GM12878 (cell line): ENCODE measurements at regions not wholly inside any gene's neighbourhood (a gene's known extent, or its start where the extent isn't known, plus 50 kb on each side); places are given as distances from the start of the nearest gene placed in this dataset.

Experiments
- ASH2L ChIP-seq: fragments of 300-600, 200-600 bp; sonication (generic); IDR thresholded peaks from 2 replicates; pipeline ENCODE4 v1.6.1; 2017; ENCODE audit warnings: low read depth, mild to moderate bottlenecking, borderline replicate concordance
- CREM ChIP-seq: IDR thresholded peaks from 2 replicates; pipeline ENCODE4 v1.6.1; 2014; ENCODE audit warnings: antibody characterized with exemption, low read depth
- CTCF ChIP-seq, 3 experiments: IDR thresholded peaks in 2 of 3; conservative IDR thresholded peaks in 1 of 3; 2 replicates each; pipeline ENCODE4 v1.5.1; 2011; ENCODE audit warnings: low read depth in 3 of 3, low read length in 3 of 3, mild to moderate bottlenecking in 3 of 3, control low read depth in 2 of 3, moderate library complexity in 2 of 3, inconsistent platforms in 1 of 3, mixed read lengths in 1 of 3; ENCODE audit not compliant: control insufficient read depth in 2 of 3, insufficient read depth in 1 of 3; ENCODE audit errors: extremely low read depth in 1 of 3
- JUND ChIP-seq: IDR thresholded peaks from 2 replicates; pipeline ENCODE4 v1.6.1; 2012; ENCODE audit warnings: low read depth, mild to moderate bottlenecking, low read length, improper control_type of control experiment, moderate library complexity
- NFXL1 ChIP-seq: fragments of 450-650 bp; IDR thresholded peaks from 2 replicates; pipeline ENCODE4 v1.6.1; 2017; ENCODE audit warnings: antibody characterized with exemption, mild to moderate bottlenecking, borderline replicate concordance
- SMC3 ChIP-seq: IDR thresholded peaks from 2 replicates; pipeline ENCODE4 v1.6.1; 2011; ENCODE audit warnings: low read length, improper control_type of control experiment, borderline replicate concordance
- TCF7 ChIP-seq: IDR thresholded peaks from 2 replicates; pipeline ENCODE4 v1.6.1; 2014; ENCODE audit warnings: antibody characterized with exemption, borderline replicate concordance
- USF2 ChIP-seq: IDR thresholded peaks from 2 replicates; pipeline ENCODE4 v1.6.1; 2011; ENCODE audit warnings: low read depth, low read length, improper control_type of control experiment, borderline replicate concordance

- TF ChIP-seq ASH2L (no peak), TCF7 (no peak), USF2 (no peak), CTCF (IDR thresholded peaks at IDR 0.05 in 2 of 3, conservative IDR thresholded peaks at IDR 0.05 in 1 of 3; ENCODE audit: control insufficient read depth in 2 of 3, extremely low read depth in 1 of 3, insufficient read depth in 1 of 3, low read depth in 3 of 3, low read length in 3 of 3) (no peak), JUND (no peak), SMC3 (no peak), NFXL1 (no peak), CREM (no peak)
Measured at GRCh38 chr21:25025596-25025995, 581.7 kb downstream of the MRPL39 start.
